GM12874 (cell line): ENCODE measurements at regions not wholly inside any gene's neighbourhood (a gene's known extent, or its start where the extent isn't known, plus 50 kb on each side); places are given as distances from the start of the nearest gene placed in this dataset.

ENCODE experiments used
- CTCF ChIP-seq: IDR thresholded peaks from 2 replicates; pipeline ENCODE4 v1.5.1; 2011; ENCODE audit warnings: low read depth, mild to moderate bottlenecking, control low read depth, low read length, moderate library complexity; ENCODE audit not compliant: insufficient read depth

GRCh38 chr6:141969201-141969600 lies 163.5 kb upstream of the GJE1 start:
- no peak for TF ChIP-seq CTCF

- no peak for TF ChIP-seq CTCF
These were observed 164.1 kb upstream of the GJE1 start for GRCh38 chr6:141968632-141969031.

DNA sequence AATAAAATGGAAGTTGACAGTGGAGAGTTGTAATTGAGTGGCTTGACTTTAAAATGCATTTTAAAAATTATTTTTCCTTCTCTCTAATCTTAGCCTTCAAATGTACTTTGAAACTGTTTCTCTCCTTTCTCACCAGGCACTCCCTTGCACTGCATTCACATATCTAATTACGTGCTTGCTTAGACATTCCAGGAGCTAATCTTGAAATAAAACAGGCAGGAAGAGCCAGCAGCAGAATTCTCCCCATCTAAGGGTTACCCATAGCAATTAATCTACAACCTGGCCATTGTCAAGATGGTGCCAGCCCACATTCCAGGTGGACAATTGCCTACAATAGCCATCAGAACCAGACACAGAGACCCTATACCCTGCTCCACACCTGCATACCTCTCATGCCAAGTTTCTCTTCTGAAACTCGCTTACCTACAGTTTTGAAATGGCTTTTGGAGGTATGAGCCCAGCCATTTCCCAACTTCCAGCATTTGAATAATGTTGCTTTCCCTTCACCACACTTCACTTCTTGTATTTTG lies 167.6 kb upstream of the GJE1 start:
- TF ChIP-seq CTCF, result no peak

GRCh38 chr6:141963543-141964295 lies 169.0 kb upstream of the GJE1 start:
- TF ChIP-seq CTCF, result no peak

GRCh38 chr6:141957271-141957670 lies 175.5 kb upstream of the GJE1 start:
- TF ChIP-seq CTCF, result no peak

- no peak for TF ChIP-seq CTCF
These were observed 175.9 kb upstream of the GJE1 start for GRCh38 chr6:141956868-141957267.

DNA sequence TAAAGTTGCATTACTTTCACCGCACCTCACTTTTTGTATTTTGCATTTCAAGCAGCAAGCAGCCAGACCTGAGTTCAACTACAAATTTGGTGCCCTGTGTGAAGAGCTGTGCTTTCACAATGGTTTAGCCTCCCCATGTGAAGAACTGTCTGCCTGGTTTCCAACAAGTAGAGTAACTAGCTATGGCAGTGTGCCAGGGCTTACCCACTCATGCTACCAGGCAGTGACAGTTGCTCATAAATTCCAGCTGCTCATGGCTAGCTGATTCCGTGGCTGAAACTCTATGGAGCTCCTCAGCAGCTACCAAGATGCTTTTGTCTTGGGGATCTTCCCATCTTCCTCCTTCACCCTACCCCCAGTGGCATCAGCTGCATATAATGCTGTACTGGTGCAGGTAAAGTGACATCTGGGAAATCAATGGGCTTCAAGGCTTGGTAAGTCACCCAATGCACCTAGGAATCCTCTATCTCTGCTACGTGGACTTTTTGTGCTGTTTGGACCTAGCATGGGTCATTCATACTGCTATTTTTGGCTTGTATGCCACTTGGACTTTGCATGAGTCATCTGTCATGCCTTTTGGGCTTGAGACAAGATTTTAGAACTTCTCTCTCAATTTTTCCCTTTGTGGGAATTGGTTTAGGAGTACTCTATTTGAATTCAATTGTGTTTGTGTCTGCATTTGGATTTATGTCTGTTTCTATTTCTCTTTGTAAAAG lies 176.5 kb upstream of the GJE1 start:
- no peak for TF ChIP-seq CTCF
